Inflammatory macrophage (primary cell): ENCODE measurements at regions not wholly inside any gene's neighbourhood (a gene's known extent, or its start where the extent isn't known, plus 50 kb on each side); places are given as distances from the start of the nearest gene placed in this dataset.

Source experiments
- DNase-seq, 2 donors: peaks; one replicate each; pipeline ENCODE4 v3.0.0-alpha.2; 2020 to 2022

DNA sequence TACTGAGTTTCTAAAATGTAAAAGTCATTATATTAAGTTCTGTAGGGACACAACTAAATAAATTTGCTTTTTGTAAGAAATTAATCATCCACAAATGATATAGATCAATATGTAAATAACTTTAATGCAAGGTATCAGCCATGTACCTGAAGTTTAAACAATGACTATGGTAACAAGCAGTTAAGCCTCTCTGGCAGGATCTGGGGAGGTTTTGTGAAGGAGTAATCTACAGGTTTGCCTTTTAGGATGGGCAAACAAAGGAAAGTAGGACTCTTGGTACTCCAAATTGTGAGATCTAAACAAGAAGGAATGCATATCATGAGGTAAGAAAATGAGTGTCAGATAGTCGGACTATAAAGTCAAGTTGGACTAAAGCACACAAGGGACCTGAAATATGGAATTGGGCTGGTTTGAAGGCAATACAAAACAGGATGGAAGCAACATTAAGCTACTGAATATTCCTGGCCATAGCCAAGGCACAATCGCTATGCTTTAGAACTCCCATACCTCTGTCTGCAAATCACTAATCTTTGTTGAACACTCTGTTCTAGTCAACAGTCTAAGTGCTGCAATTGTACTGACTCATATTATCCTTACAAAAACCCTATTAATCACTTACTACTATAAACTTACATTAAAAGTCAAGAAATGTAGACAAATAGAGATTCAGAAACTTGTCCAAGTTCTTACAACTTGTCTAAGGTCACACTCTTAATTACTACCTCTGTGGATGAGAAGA is 412.8 kb downstream of the DIPK2A start:
- DNase-seq = no peak

- DNase-seq = no peak
These were observed 419.2 kb downstream of the DIPK2A start for GRCh38 chr3:144390786-144391185.

DNA sequence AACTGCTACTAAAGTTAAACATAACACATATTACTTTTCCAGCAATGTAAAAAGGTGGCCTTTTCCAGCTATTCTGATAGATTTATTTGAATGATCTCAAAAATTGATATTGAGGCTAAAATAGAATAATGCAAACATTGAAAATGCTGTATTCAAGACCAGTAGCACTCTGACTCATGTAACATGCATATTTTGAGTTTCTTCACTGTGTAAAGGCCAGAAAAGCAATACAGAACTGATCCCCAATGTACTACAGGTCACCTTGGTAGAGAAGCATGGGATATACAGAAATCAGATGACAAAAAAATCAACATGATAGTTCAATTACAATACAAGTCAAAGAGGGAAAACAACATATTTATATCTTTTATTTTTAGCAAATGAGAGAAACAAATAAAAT is 419.6 kb downstream of the DIPK2A start:
- no peak for DNase-seq

DNA sequence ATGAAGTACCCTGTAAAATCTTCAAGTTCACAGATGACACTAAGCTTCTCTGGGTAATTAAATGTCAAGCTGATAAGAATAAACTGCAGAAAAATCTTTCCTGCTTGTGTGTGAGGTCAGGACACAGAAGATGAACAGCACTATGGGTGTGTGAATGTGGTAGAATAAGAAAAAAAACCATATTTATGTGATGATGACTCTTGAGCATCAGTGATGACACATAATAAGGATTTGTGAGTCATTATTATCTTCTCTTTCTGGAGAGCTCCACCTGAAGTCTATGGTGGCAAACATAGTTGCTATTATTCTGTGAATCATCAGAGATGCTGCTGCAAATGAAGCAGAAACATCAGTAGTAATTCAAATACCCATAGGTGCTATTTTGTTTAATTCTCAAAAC is 422.4 kb downstream of the DIPK2A start:
- no peak for DNase-seq

DNA sequence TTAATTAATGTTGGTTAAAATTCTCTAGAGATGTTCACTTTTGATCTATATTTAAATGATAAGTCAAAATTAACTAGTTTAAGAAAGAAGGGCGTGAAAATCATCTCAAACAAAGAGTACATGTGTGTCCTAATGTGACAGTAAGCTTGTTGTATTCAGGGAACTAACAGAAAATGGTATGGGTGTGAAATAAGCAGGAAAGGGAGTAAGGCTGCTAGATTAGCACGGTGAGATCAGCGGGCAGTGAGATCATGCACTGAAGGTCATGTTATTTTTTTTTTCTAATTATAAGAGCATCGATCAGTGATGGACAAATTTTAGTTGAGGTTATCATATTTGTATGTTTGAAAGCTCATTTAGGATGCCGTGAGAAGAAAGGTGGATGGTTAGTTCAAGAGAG is 430.8 kb downstream of the DIPK2A start:
- no peak for DNase-seq

GRCh38 chr3:144403040-144403457 is 431.4 kb downstream of the DIPK2A start:
- DNase-seq = no peak

GRCh38 chr3:144407335-144407734 is 435.7 kb downstream of the DIPK2A start:
- no peak for DNase-seq

GRCh38 chr3:144409319-144409718 is 437.7 kb downstream of the DIPK2A start:
- no peak for DNase-seq

GRCh38 chr3:144413068-144413467 is 441.4 kb downstream of the DIPK2A start:
- DNase-seq = no peak

DNA sequence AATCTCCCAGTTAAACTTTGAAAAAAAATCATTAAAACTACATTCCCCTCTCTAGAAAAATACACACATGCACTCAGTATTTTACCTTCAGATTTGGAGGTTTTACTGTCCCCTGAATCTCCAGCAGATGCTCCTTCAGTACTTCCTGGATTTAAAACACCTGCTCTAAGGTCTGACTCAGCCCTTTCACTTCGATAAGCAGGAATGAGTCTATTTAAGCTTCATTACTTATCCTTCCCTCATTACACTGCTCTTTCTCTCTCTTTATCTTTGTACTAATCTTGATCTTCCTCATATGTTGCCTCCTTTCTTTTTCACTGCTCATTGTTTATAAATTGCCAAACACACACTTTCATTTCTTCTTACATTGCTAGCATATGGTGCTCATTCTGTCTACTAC is 443.9 kb downstream of the DIPK2A start:
- DNase-seq = no peak

DNA sequence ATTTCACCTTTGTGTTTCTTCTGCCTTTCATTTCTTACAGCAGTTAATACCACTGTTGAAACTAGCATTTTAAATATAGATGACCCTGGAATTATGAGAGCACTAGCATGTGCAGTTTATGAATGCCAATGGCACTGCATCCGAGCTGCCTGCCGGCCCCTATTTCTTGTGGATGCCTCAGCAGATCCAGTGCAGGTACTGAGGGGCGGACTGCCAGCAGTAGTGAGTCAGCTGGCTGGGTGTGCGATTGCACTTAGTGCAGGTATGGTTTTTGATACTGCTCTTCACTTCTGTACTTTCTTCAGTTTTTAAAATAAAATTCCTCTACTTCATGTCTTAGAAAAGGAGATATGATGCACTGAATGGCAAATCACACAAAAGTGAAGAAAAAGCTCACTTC is 453.0 kb downstream of the DIPK2A start:
- no peak for DNase-seq

DNA sequence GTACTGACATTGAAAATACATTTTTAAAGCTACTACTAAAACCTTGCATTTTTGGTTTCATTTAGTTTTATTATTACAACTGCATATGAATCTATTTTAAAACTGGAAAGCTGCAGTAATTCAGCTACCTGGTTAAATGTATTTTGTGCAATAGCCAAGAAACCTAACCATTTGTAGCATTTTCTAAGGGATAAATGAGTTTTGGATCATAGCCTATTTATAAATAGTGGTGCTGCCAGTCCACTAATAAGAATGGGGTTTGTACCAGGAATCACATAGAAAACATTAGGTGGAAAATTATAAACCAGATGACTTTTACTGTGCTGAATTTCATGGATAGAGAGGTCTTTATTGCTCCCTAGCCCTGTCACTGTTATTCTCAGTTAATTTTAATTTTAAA is 454.7 kb downstream of the DIPK2A start:
- no peak for DNase-seq

GRCh38 chr3:144426967-144427366 is 455.3 kb downstream of the DIPK2A start:
- no peak for DNase-seq

- DNase-seq = no peak
These were observed 458.1 kb downstream of the DIPK2A start for GRCh38 chr3:144429719-144430121.

DNA sequence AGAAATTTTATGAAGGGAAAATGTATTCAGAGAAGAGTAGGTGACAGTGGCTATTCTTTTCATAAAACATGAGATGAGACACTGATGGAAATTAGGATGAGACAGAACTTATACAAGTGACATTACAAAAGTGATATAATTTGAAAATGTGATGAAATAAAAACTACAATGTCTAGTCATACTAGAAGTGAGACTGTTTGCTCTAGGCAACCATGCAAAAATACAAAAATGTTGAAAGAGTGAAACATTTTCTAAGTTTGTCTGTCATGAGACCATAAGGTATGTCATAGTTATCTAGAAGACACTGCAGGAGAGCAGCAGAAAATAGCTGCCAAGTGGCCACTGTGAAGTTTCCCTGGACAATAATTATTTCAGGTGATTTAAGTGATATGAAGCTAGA is 459.5 kb downstream of the DIPK2A start:
- no peak for DNase-seq

DNA sequence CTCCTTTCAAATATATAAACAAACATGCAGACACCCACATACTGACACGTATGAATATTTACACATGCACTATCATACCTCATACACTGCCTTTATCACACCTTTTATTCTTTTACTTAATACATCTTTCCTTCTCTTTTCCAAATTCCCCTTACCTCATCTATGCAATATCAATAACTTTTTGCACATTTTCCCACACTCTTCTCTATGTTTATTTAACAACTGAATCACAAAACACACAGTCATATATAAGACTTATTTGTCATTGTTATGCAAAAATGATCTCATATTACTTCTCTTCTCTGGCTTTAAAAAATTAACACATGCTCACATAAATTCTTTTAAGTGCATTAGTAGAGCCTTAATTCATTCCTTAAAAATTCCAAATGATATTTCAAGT is 461.4 kb downstream of the DIPK2A start:
- no peak for DNase-seq

DNA sequence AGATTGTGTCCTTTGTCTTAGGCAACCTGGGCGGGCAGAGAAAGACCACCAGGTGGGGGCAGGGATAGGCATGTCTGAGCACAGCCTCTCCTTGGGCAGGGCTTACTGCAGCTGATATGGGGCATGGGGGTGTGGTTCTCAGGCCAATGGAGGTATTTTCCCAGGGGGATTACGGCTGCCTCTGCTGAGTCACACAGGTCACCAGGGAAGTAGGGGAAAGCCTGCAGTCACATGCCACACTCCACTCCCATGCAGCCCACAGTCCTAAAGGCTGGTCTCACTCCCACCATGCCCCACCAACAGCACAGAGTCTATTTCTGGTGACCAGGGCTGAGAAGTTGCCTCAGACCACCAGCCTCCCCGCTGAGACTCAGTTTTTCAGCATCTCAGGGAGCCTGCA is 466.4 kb downstream of the DIPK2A start:
- no peak for DNase-seq

GRCh38 chr3:144444061-144444460 is 472.4 kb downstream of the DIPK2A start:
- DNase-seq = no peak

DNA sequence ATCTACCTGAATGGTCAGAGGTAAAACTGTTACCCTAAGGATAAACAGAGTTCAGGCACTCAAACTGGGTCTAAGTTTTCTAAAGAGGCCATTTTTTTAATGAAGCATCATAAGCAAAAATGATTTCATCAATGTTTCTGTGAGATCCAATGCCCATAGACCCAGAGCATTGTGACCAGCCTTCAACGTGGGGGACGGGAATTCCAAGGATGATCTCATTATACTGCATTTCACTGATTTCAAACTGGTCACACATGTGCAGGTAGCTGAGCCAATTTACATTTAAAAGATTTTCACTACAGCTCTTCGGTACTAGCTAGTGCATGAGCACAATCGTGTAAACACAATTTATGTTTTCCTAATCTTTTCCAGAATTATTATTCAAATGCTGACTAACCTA is 472.9 kb downstream of the DIPK2A start:
- no peak for DNase-seq

GRCh38 chr3:144455841-144456440 is 484.3 kb downstream of the DIPK2A start:
- DNase-seq = no peak

- no peak for DNase-seq
These were observed 486.1 kb downstream of the DIPK2A start for GRCh38 chr3:144457758-144458157.

DNA sequence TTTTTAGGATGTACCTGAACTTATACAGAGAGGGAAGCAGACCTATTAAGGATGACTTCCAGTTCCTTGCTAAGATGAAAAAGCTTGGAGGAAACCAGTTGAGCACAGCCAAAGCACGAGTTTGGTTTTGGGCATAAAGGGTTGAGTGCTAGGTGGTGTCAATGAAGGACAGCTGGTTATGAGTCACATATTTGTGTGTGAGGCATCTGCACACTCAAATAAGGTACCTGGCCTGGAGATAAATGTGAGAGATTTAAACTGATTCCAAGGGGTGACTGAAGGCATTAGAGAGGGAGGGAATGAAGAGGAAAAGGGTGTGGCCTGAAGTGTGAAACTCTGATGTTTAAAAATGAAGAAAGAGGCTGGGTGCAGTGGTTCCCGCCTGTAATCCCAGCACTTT is 486.7 kb downstream of the DIPK2A start:
- DNase-seq = no peak

DNA sequence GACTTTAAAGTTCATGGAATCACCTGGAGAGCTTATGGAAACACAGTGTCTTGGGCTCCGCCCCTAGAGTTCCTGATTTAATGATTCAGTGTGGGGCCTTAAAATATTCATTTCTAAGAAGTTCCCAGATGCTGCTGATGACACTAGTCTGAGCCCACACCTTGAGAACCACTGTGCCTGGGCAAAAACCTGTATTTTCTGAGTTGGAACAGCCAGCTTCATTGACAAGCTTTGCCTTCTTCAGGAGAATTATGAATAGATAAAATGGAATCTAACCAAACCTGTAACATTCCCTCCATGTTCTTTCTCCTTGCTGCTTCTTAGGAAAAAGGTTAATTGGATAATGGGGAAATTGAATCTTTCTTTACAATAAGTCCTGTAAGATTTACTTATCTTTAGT is 490.7 kb downstream of the DIPK2A start:
- no peak for DNase-seq

DNA sequence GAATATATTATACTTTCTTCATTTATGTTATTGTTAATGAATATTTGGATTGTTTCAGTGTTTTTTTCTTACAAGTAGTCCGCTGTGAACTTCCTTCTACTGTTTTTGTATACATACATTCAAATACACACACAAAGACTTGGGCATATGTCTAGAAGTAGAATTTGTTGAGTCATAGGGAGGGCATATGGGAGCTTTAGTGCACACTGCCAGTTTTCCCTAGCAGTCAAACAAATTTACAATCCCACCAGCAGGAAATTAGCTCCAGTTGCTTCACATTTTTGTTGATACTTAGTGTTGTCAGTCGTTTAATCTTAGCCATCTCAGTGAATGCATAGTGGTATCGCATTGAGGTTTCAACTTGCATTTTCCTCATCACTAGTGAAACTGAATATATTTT is 492.3 kb downstream of the DIPK2A start:
- no peak for DNase-seq

- no peak for DNase-seq
These were observed 494.5 kb downstream of the DIPK2A start for GRCh38 chr3:144466114-144466513.
